ENCODE measurements at regions not wholly inside any gene's neighbourhood (a gene's known extent, or its start where the extent isn't known, plus 50 kb on each side); places are given as distances from the start of the nearest gene placed in this dataset.
"Not testable (repeated sequence)": the region's sequence is repeated elsewhere in the genome, so short reads cannot be mapped to it uniquely, and the experiment has no call there.

GRCh38 chrX:63530654-63531053 lies 179.5 kb upstream of the SPIN4 start:
- H3K27ac ChIP-seq: no peak overlapping the region
- TF ChIP-seq ZFX (IDR thresholded peaks at IDR 0.05; ENCODE audit: borderline replicate concordance): no peak
- TF ChIP-seq, protein P1, sequence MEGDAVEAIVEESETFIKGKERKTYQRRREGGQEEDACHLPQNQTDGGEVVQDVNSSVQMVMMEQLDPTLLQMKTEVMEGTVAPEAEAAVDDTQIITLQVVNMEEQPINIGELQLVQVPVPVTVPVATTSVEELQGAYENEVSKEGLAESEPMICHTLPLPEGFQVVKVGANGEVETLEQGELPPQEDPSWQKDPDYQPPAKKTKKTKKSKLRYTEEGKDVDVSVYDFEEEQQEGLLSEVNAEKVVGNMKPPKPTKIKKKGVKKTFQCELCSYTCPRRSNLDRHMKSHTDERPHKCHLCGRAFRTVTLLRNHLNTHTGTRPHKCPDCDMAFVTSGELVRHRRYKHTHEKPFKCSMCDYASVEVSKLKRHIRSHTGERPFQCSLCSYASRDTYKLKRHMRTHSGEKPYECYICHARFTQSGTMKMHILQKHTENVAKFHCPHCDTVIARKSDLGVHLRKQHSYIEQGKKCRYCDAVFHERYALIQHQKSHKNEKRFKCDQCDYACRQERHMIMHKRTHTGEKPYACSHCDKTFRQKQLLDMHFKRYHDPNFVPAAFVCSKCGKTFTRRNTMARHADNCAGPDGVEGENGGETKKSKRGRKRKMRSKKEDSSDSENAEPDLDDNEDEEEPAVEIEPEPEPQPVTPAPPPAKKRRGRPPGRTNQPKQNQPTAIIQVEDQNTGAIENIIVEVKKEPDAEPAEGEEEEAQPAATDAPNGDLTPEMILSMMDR (IDR thresholded peaks at IDR 0.05): no peak

GRCh38 chrX:63529961-63530360 lies 178.8 kb upstream of the SPIN4 start:
- no peak for TF ChIP-seq ZFX (IDR thresholded peaks at IDR 0.05; ENCODE audit: borderline replicate concordance)
- TF ChIP-seq, protein P1 (IDR thresholded peaks at IDR 0.05): no peak

GRCh38 chrX:63526863-63527262 lies 175.7 kb upstream of the SPIN4 start:
- no peak for TF ChIP-seq ZFX (IDR thresholded peaks at IDR 0.05; ENCODE audit: borderline replicate concordance)
- TF ChIP-seq, protein P1 (IDR thresholded peaks at IDR 0.05): no peak
- no peak overlapping the region for H3K27ac ChIP-seq

More at GRCh38 chrX:63529961-63530360, 178.8 kb upstream of the SPIN4 start:
- no peak overlapping the region for H3K27ac ChIP-seq

DNA sequence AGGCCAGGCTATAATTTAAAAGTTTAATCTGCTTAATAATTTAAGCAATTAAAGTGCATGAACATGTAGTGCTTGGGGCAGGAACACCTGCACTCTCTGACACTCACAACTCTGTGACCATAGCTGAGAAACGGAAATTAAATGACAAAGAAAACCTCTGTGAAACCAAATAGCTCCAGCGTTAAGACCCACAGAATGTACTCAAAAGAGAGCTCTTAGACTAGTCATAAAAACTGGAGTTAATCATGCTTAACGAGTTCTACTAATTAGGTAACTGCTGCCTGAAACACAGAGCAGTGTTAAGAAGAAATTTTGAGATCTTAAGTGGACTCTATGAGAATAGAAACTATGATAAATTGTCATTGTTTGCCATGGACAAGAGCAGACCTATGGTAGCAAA lies 174.4 kb upstream of the SPIN4 start:
- H3K27ac ChIP-seq: no peak overlapping the region
- TF ChIP-seq, protein P1 (IDR thresholded peaks at IDR 0.05): no peak
- no peak for TF ChIP-seq ZFX (IDR thresholded peaks at IDR 0.05; ENCODE audit: borderline replicate concordance)

GRCh38 chrX:63519368-63519767 lies 168.2 kb upstream of the SPIN4 start:
- not testable (repeated sequence) for H3K27ac ChIP-seq

- TF ChIP-seq, protein P1 (IDR thresholded peaks at IDR 0.05): no peak
- no peak for TF ChIP-seq ZFX (IDR thresholded peaks at IDR 0.05; ENCODE audit: borderline replicate concordance)
- H3K27ac ChIP-seq: no peak overlapping the region
Measured at GRCh38 chrX:63514569-63515080, 163.5 kb upstream of the SPIN4 start.

GRCh38 chrX:63513825-63514568 lies 162.9 kb upstream of the SPIN4 start:
- no peak for TF ChIP-seq ZFX (IDR thresholded peaks at IDR 0.05; ENCODE audit: borderline replicate concordance)
- TF ChIP-seq, protein P1 (IDR thresholded peaks at IDR 0.05): no peak
- H3K27ac ChIP-seq: no peak overlapping the region

Data from 22Rv1 (cell line).